ENCODE measurements at regions not wholly inside any gene's neighbourhood (a gene's known extent, or its start where the extent isn't known, plus 50 kb on each side); places are given as distances from the start of the nearest gene placed in this dataset.
"Not testable (repeated sequence)": the region's sequence is repeated elsewhere in the genome, so short reads cannot be mapped to it uniquely, and the experiment has no call there.

DNA sequence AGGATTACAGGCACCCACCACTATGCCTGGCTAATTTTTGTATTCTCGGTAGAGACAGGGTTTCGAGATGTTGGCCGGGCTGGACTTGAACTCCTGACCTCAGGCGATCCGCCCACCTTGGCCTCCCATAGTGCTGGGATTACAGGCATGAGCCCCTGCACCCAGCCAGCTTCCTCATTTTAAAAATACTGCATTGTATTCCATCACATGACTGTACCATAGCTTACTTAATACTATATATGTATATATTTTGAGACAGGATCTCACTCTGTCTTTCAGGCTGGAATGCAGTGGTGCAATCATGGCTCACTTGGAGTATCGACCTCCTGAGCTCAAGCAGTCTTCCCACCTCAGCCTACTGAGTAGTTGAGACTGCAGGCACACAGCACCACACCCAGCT, 459.5 kb upstream of the AMELY start:
- not testable (repeated sequence) for TF ChIP-seq POLR2A (IDR thresholded peaks at IDR 0.05)
- TF ChIP-seq, protein P1, sequence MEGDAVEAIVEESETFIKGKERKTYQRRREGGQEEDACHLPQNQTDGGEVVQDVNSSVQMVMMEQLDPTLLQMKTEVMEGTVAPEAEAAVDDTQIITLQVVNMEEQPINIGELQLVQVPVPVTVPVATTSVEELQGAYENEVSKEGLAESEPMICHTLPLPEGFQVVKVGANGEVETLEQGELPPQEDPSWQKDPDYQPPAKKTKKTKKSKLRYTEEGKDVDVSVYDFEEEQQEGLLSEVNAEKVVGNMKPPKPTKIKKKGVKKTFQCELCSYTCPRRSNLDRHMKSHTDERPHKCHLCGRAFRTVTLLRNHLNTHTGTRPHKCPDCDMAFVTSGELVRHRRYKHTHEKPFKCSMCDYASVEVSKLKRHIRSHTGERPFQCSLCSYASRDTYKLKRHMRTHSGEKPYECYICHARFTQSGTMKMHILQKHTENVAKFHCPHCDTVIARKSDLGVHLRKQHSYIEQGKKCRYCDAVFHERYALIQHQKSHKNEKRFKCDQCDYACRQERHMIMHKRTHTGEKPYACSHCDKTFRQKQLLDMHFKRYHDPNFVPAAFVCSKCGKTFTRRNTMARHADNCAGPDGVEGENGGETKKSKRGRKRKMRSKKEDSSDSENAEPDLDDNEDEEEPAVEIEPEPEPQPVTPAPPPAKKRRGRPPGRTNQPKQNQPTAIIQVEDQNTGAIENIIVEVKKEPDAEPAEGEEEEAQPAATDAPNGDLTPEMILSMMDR (IDR thresholded peaks at IDR 0.05), result not testable (repeated sequence)
